BJ (cell line): ENCODE measurements at regions not wholly inside any gene's neighbourhood (a gene's known extent, or its start where the extent isn't known, plus 50 kb on each side); places are given as distances from the start of the nearest gene placed in this dataset.
"Not testable (repeated sequence)": the region's sequence is repeated elsewhere in the genome, so short reads cannot be mapped to it uniquely, and the experiment has no call there.

ENCODE experiments used
- CTCF ChIA-PET: fragments of 350-600 bp; formaldehyde crosslinking; extraction: SDS; loops from one replicate; lab custom pipeline; 2021; ENCODE audit warnings: antibody characterized with exemption, inconsistent platforms; lab: Yijun Ruan, JAX
- POLR2A ChIA-PET: fragments of 300-600 bp; sonication (Branson Sonifier 250); formaldehyde crosslinking; extraction: SDS; loops from one replicate; lab custom pipeline; 2021; ENCODE audit warnings: antibody characterized with exemption; lab: Charles Lee
- DNase-seq: peaks from one replicate; pipeline ENCODE4 v3.0.0-alpha.2; 2011; ENCODE audit warnings: low read depth
- H3K27me3 ChIP-seq: 2 replicates; pipeline ENCODE4 v1.6.0; 2011; ENCODE audit warnings: low read length; ENCODE audit not compliant: control insufficient read depth, insufficient read depth
- H3K36me3 ChIP-seq: 2 replicates; pipeline ENCODE4 v1.5.1; 2011; ENCODE audit warnings: low read length; ENCODE audit not compliant: control insufficient read depth, insufficient read depth
- H3K4me3 ChIP-seq: 2 replicates; pipeline ENCODE4 v1.5.1; 2011; ENCODE audit warnings: low read depth, mild to moderate bottlenecking, control low read depth, low read length
- TF ChIP-seq, protein P1 (sequence below): IDR thresholded peaks from 2 replicates; pipeline ENCODE4 v1.5.1; 2011; ENCODE audit warnings: low read depth, mild to moderate bottlenecking, control low read depth, inconsistent platforms, low read length, moderate library complexity; ENCODE audit not compliant: insufficient read depth

DNA sequence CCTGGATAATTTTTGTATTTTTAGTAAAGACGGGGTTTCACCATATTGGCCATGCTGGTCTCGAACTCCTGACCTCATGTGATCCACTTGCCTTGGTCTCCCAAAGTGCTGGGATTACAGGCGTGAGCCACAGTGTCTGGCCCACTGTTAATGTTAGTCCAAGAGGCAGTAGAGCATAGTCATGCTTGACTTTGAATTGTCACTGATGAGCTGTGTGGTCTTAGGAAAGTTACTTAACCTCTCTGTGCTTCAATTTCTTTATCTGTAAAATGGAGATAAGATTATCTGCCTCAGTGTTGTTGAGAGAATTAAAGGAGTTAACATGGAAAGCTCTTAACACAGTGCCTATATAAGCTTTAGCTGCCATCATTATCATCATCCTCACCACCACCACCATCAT, 78.1 kb downstream of the TBX3 start:
- Histone ChIP-seq H3K36me3 (no peaks in the 10 kb centered on the region), H3K4me3 (no peak overlapping the region), H3K27me3 (peaks cover 1% of the 10 kb centered on the region; the same call in 1 of the 2 replicates)
- TF ChIP-seq, protein P1, sequence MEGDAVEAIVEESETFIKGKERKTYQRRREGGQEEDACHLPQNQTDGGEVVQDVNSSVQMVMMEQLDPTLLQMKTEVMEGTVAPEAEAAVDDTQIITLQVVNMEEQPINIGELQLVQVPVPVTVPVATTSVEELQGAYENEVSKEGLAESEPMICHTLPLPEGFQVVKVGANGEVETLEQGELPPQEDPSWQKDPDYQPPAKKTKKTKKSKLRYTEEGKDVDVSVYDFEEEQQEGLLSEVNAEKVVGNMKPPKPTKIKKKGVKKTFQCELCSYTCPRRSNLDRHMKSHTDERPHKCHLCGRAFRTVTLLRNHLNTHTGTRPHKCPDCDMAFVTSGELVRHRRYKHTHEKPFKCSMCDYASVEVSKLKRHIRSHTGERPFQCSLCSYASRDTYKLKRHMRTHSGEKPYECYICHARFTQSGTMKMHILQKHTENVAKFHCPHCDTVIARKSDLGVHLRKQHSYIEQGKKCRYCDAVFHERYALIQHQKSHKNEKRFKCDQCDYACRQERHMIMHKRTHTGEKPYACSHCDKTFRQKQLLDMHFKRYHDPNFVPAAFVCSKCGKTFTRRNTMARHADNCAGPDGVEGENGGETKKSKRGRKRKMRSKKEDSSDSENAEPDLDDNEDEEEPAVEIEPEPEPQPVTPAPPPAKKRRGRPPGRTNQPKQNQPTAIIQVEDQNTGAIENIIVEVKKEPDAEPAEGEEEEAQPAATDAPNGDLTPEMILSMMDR = no peak
- CTCF ChIA-PET = no interaction called here
- DNase-seq = no peak
- POLR2A ChIA-PET = no interaction called here

DNA sequence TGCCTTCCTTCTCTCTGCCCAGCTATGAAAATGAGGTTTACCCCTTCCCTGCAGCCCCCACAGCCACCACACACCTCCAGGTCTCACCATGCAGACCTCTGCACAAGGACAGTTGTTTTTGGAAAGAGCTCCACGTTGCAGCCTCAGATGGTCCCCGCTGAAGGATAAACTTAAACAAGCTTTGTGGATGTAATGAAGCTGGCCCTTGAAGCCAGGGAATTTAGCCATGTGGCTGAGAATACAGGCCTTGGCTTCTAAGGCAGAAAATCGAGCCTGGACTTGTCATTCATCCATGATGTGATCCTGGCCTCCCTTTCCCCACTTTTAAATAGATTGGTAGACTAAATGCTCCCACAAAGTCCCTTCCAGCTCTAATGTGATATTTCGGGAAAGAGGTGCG, 79.4 kb downstream of the TBX3 start:
- no peak for DNase-seq
- TF ChIP-seq, protein P1 = no peak

DNA sequence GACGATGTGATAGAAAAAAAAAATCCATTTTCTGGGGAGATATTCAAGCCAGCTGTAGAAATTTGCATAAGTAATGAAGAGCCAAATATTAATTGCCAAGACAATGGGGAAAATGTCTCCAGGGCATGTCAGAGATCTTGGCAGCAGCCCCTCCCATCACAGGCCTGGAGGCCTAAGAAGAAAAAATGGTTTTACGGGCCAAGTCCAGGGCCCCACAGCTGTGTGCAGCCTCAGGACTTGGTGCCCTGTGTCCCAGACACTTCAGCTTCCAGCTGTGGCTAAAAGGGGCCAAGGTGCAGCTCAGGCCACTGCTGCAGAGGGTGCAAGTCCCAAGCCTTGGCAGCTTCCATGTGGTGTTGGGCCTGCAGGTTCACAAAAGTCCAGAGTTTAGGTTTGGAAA, 83.4 kb downstream of the TBX3 start:
- H3K4me3 ChIP-seq, POLR2A ChIA-PET, CTCF ChIA-PET, DNase-seq, H3K27me3 ChIP-seq, H3K36me3 ChIP-seq: not testable (repeated sequence)

More for the DNA sequence above, 79.4 kb downstream of the TBX3 start:
- CTCF ChIA-PET = interaction anchor here (0.7 to 1.0 kb wide), 3 partner anchors 20 to 1313 kb away, joined by 4 to 7 read pairs (median 5); no protein-coding TSS in a partner anchor
- no peak overlapping the region for H3K4me3 ChIP-seq
- H3K36me3 ChIP-seq = no peaks in the 10 kb centered on the region
- H3K27me3 ChIP-seq = peaks cover 1% of the 10 kb centered on the region; the same call in 1 of the 2 replicates
- POLR2A ChIA-PET = interaction anchor here (0.5 kb wide), 1 partner anchor 15 kb away, joined by 4 read pairs; no protein-coding TSS in a partner anchor

DNA sequence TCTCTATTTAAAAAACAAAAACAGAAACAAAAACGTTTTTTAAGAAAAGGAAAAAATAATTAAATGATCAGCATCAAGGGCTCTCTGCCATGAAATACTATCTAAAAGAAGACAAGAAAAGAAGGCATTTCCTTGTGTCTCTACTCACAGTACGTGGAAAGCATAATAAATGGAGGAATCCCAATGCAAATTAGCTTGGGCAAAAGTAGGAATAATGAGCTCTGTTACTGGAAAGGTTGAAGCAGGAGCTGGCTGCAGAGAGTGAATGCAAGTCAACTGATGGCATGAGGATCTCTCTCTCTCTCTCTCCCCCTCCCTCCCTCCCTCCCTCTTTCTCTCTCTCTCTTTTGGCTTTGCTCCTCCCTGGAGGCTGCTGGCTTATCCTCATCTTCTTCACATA, 85.9 kb downstream of the TBX3 start:
- POLR2A ChIA-PET = no interaction called here
- Histone ChIP-seq H3K4me3 (no peak overlapping the region), H3K36me3 (no peaks in the 10 kb centered on the region), H3K27me3 (0 out of 2 replicates have a peak, but pooled peaks cover 1% of the 10 kb centered on the region)
- DNase-seq = no peak
- CTCF ChIA-PET = no interaction called here
- TF ChIP-seq, protein P1 = no peak

DNA sequence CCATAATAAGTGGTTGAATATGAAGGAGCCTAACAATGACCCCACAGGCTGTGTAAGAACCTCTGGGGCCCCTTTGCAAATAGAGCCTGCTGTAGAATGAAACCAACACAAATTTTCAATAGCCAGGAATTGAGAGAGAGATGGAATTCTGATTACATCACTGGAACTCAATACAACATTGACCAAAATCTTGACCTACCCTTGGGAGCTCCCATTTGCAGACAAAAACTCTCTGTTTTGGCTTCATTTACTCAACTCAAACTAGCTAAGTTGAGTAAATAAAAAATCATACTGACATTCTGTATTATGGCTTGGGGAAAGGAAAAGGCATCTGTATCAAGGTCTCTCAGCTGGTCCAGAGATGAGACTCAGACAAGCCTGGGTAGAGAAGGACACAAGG, 91.0 kb downstream of the TBX3 start:
- Histone ChIP-seq H3K27me3 (no peaks in the 10 kb centered on the region), H3K36me3 (no peaks in the 10 kb centered on the region), H3K4me3 (no peak overlapping the region)
- TF ChIP-seq, protein P1 = no peak
- CTCF ChIA-PET = interaction anchor here (1.3 kb wide), 1 partner anchor 626 kb away, joined by 4 read pairs; no protein-coding TSS in a partner anchor
- POLR2A ChIA-PET = no interaction called here
- DNase-seq = no peak

DNA sequence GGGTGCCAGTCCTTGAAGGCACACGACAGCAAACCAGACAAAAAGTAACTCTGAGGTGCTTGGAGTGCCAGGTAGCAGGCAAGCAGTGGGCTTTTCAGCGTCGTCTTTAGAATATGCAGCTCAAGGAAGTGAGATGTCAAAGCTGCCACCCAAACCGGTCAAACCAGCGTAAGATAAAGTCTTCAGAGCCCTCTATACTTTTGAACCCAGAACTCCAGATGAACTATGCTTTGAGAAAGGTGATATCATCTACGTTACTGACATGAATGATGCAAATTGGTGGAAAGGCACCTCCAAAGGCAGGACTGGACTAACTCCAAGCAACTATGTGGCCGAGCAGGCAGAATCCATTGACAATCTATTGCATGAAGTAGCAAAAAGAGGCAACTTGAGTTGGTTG, 95.9 kb downstream of the TBX3 start:
- H3K36me3 ChIP-seq = no peaks in the 10 kb centered on the region
- CTCF ChIA-PET = no interaction called here
- POLR2A ChIA-PET = no interaction called here
- TF ChIP-seq, protein P1 = no peak
- H3K4me3 ChIP-seq = no peak overlapping the region
- no peaks in the 10 kb centered on the region for H3K27me3 ChIP-seq
- DNase-seq = no peak
